Activated CD8-positive, alpha-beta memory T cell treated with anti-CD3 and anti-CD28 coated beads, Interleukin-2, amount 10 ng/mL, durations not matched to agents 7 days and 5 days (primary cell): ENCODE measurements at regions not wholly inside any gene's neighbourhood (a gene's known extent, or its start where the extent isn't known, plus 50 kb on each side); places are given as distances from the start of the nearest gene placed in this dataset.
"Not testable (repeated sequence)": the region's sequence is repeated elsewhere in the genome, so short reads cannot be mapped to it uniquely, and the experiment has no call there.

Source experiments
- ATAC-seq: fragments of 150-1000 bp; cut with Tn5 transposase; one replicate; pipeline ENCODE4 v1.10.0; 2021; ENCODE audit warnings: moderate library complexity
- CTCF ChIA-PET: fragments of 350-600 bp; sonication (Branson Sonifier 250); formaldehyde crosslinking; loops from one replicate; lab custom pipeline; 2021; ENCODE audit warnings: antibody characterized with exemption; lab: Charles Lee
- DNase-seq: peaks from one replicate; pipeline ENCODE4 v3.0.0-alpha.2; 2020
- H3K27ac Mint-ChIP-seq: one replicate; pipeline ENCODE4 v1.8.0; 2021; ENCODE audit warnings: mild to moderate bottlenecking, mixed read lengths
- H3K27me3 Mint-ChIP-seq: one replicate; pipeline ENCODE4 v1.8.0; 2021; ENCODE audit warnings: mixed read lengths
- H3K36me3 Mint-ChIP-seq: one replicate; pipeline ENCODE4 v1.8.0; 2021; ENCODE audit warnings: mild to moderate bottlenecking, mixed read lengths
- H3K4me1 Mint-ChIP-seq: one replicate; pipeline ENCODE4 v1.8.0; 2021; ENCODE audit warnings: mixed read lengths
- H3K4me3 Mint-ChIP-seq: one replicate; pipeline ENCODE4 v1.8.0; 2021; ENCODE audit warnings: mild to moderate bottlenecking, moderate library complexity, mixed read lengths
- H3K9me3 Mint-ChIP-seq: one replicate; pipeline ENCODE4 v1.8.0; 2022; ENCODE audit warnings: low read depth, mixed read lengths

DNA sequence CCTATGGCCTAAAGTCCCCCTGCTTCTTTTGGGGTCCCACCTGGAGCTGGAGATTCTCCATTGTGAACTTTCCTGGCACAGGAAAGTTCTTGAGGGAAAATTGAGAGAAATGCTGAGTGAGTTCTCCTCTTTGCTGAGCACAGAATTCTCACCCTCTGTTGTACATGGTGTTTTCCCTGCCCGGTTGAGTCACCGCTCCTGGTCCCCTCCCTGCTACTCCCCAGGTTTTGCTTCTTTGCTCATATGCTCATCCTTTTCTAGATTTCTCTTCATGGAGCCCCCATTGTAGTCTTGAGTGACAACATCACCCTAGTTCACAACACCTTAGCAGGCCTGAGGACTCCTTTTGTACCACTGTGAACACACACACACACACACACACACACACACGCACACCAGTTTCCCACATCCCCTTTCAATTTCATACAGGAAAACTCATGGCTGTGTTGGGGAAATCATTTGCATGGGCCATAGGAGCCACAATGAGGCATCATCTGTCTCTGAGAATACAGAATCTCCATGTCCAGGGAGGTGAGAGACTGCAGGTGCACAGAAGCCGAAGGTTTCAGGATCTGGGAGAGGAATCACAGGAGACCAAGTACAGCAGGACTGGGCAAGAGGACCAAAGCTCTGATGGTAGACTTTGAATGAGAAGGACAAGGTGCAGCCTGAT lies 585.3 kb downstream of the GOLGA6L6 start:
- ATAC-seq (no peak), DNase-seq (no peak)
- Mint-ChIP-seq H3K27ac (no peak overlapping the region), H3K27me3 (no peaks in the 10 kb centered on the region), H3K4me3 (no peak overlapping the region), H3K4me1 (no peaks in the 10 kb centered on the region), H3K9me3 (peaks cover 9% of the 10 kb centered on the region), H3K36me3 (no peaks in the 10 kb centered on the region)
- CTCF ChIA-PET = no interaction called here

DNA sequence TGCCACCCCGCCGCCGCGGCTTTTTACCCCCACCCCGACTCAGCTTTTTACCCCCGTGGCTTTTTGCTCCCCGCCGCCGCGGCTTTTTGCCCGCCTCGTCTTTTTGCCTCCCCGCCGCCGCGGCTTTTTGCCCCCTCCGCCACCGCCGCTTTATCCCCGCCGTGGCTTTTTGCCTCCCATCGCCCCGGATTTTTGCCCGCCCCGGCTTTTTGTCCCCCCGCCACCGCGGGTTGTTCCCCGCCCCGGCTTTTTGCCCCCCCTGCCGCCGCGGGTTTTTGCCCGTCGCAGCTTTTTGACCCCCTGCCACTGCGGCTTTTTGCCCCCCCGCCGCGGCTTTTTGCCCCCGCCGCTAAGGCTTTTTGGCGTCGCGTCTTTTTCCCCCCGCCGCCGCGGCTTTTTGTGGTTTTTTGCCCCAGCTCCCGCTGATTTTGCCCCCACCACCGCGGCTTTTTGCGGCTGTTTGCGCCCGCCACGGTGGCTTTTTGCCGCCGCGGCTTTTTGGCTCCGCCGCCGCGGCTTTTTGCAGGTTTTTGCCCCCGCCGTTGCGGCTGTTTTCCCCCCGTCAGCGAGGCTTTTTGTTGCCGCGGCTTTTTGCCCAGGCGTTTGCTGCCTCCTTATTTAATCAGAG lies 597.2 kb downstream of the GOLGA6L6 start:
- CTCF ChIA-PET = no interaction called here
- H3K27me3 Mint-ChIP-seq = no peaks in the 10 kb centered on the region
- H3K4me3 Mint-ChIP-seq = no peak overlapping the region
- H3K36me3 Mint-ChIP-seq = peaks cover 3% of the 10 kb centered on the region
- no peak overlapping the region for H3K27ac Mint-ChIP-seq
- DNase-seq (no peak), ATAC-seq (no peak)
- H3K9me3 Mint-ChIP-seq = peaks cover 2% of the 10 kb centered on the region
- H3K4me1 Mint-ChIP-seq = no peaks in the 10 kb centered on the region

DNA sequence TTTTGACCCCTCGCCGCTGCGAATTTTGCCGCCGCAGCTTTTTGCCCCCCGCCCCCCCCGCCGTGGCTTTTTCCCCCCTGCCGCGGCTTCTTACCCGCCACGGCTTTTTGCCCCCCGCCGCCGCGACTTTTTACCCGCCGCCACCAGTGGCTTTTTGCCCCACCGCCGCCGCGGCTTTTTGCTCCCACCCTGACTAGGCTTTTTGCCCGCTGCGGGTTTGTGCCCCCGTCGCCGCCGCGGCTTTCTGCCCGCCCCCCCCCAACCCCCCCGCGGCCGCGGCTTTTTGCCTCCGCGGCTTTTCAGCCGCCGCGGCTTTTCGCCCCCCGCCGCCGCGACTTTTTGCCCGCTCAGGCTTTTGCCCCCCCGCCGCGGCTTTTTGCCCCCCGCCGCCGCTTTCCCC lies 598.1 kb downstream of the GOLGA6L6 start:
- Mint-ChIP-seq H3K36me3 (peaks cover 3% of the 10 kb centered on the region), H3K27ac (no peak overlapping the region), H3K9me3 (peaks cover 3% of the 10 kb centered on the region), H3K4me1 (no peaks in the 10 kb centered on the region), H3K4me3 (no peak overlapping the region), H3K27me3 (no peaks in the 10 kb centered on the region)
- DNase-seq = no peak
- CTCF ChIA-PET = no interaction called here
- no peak for ATAC-seq

GRCh38 chr15:19903281-19903680 lies 638.3 kb downstream of the GOLGA6L6 start:
- H3K4me3 Mint-ChIP-seq, H3K27me3 Mint-ChIP-seq, H3K4me1 Mint-ChIP-seq, ATAC-seq, DNase-seq, H3K27ac Mint-ChIP-seq, CTCF ChIA-PET: not testable (repeated sequence)
- peaks cover 23% of the 10 kb centered on the region for H3K9me3 Mint-ChIP-seq
- peaks cover 13% of the 10 kb centered on the region for H3K36me3 Mint-ChIP-seq

DNA sequence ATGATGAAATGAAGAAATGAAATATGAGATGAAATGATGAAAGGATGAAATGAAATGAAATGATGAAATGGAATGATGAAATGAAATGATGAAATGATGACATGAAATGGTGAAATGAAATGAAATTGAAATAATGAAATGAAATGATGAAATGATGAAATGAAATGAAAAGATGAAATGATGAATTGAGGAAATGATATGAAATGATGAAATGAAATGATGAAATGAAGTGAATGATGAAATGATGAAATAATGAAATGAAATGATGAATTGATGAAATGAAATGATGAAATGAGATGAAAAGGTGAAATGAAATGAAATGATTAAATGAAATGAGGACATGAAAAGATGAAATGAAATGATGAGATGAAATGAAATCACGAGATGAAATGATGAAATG lies 639.2 kb downstream of the GOLGA6L6 start:
- H3K27me3 Mint-ChIP-seq, ATAC-seq, H3K4me1 Mint-ChIP-seq, H3K27ac Mint-ChIP-seq, CTCF ChIA-PET, H3K4me3 Mint-ChIP-seq, DNase-seq: not testable (repeated sequence)
- Mint-ChIP-seq H3K9me3 (peaks cover 25% of the 10 kb centered on the region), H3K36me3 (peaks cover 13% of the 10 kb centered on the region)

GRCh38 chr15:19901414-19901813 lies 640.2 kb downstream of the GOLGA6L6 start:
- H3K4me3 Mint-ChIP-seq = not testable (repeated sequence)

DNA sequence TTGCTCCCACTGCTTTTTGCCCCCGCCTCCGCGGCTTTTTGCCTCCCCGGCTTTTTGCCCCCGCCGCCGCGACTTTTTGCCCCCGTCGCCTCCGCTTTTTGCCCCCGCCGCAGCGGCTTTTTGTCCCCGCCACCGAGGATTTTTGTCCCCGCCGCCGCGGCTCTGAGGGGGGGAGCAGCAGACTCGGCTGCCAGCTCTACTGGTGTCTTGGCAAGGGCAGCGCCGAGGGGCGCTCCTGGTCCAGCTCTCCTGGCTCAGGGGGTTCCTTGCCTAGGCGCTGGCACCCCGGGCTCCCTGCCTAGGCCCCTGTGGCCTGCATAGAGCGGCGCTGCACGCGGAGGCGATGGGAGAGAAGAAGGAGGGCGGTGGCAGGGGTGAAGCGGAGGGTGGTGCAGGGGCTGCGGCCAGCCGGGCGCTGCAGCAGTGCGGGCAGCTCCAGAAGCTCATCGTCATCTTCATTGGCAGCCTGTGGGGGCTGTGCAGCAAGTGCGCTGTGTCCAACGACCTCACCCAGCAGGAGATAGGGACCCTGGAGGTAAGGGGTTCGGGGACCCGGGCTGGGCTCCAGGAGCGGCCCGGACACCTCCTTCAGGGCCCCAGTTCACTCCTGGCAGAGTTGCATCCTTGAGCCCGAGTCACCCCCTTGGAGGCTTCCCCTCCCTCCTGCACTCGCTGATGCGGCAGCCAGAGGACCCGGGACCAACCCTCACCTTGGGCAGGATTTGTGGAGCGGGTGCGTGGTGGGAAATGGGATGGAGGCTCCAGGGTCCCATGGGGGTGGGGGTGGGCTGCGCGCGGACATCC lies 642.4 kb downstream of the GOLGA6L6 start:
- no peaks in the 10 kb centered on the region for H3K4me1 Mint-ChIP-seq
- no peak overlapping the region for H3K4me3 Mint-ChIP-seq
- no peak for DNase-seq

More at GRCh38 chr15:19901414-19901813, 640.2 kb downstream of the GOLGA6L6 start:
- Mint-ChIP-seq H3K36me3 (peaks cover 13% of the 10 kb centered on the region), H3K9me3 (peaks cover 25% of the 10 kb centered on the region)
- H3K27me3 Mint-ChIP-seq, DNase-seq, H3K4me1 Mint-ChIP-seq, CTCF ChIA-PET, H3K27ac Mint-ChIP-seq, ATAC-seq: not testable (repeated sequence)

GRCh38 chr15:19888811-19889210 lies 652.8 kb downstream of the GOLGA6L6 start:
- H3K36me3 Mint-ChIP-seq, CTCF ChIA-PET, DNase-seq, ATAC-seq, H3K4me1 Mint-ChIP-seq, H3K27ac Mint-ChIP-seq, H3K4me3 Mint-ChIP-seq, H3K27me3 Mint-ChIP-seq: not testable (repeated sequence)
- H3K9me3 Mint-ChIP-seq = peaks cover 13% of the 10 kb centered on the region

More for the DNA sequence above, 642.4 kb downstream of the GOLGA6L6 start:
- Mint-ChIP-seq H3K27me3 (no peaks in the 10 kb centered on the region), H3K9me3 (peaks cover 26% of the 10 kb centered on the region), H3K36me3 (peaks cover 13% of the 10 kb centered on the region), H3K27ac (no peak overlapping the region)
- CTCF ChIA-PET = no interaction called here
- ATAC-seq = no peak

DNA sequence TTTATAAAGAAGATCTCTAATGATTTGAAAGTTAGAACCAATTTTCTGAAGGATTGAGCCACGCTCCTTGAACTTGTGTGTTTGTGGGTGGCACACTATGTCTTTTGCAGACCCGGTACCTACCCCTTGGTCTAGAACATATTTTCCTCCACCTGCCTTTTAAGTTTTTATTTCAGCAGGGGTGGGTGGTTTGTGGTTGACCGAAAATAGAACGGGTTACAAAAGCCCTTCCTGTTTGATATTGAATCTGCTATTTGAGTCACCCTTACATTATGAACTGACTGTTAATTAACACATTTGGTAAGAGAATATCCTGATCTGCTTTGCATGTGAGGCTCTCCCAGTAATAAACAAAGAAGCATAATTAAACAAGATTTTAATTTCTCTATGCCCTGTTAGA lies 697.5 kb downstream of the GOLGA6L6 start:
- H3K27me3 Mint-ChIP-seq, DNase-seq, H3K27ac Mint-ChIP-seq, H3K4me1 Mint-ChIP-seq, CTCF ChIA-PET, ATAC-seq, H3K36me3 Mint-ChIP-seq, H3K9me3 Mint-ChIP-seq, H3K4me3 Mint-ChIP-seq: not testable (repeated sequence)
